IMR-90 (cell line): ENCODE measurements at regions not wholly inside any gene's neighbourhood (a gene's known extent, or its start where the extent isn't known, plus 50 kb on each side); places are given as distances from the start of the nearest gene placed in this dataset.
"Not testable (repeated sequence)": the region's sequence is repeated elsewhere in the genome, so short reads cannot be mapped to it uniquely, and the experiment has no call there.

ENCODE experiments used
- CHD1 ChIP-seq: IDR thresholded peaks from 2 replicates; pipeline ENCODE4 v1.6.1; 2012; ENCODE audit warnings: low read depth, low read length, improper control_type of control experiment
- FOS ChIP-seq: fragments of 150-350 bp; IDR thresholded peaks from 2 replicates; pipeline ENCODE4 v1.6.1; 2016; ENCODE audit warnings: low read depth, low read length
- MAZ ChIP-seq: IDR thresholded peaks from 2 replicates; pipeline ENCODE4 v1.6.1; 2012; ENCODE audit warnings: low read depth, mild to moderate bottlenecking, low read length, improper control_type of control experiment, moderate library complexity, borderline replicate concordance
- NFE2L2 ChIP-seq: fragments of 150-350 bp; IDR thresholded peaks from 2 replicates; pipeline ENCODE4 v1.6.1; 2016; ENCODE audit warnings: low read depth, mild to moderate bottlenecking, low read length
- POLR2A ChIP-seq: IDR thresholded peaks from 2 replicates; pipeline ENCODE4 v1.6.1; 2012; ENCODE audit warnings: mild to moderate bottlenecking, low read depth, low read length
- RAD21 ChIP-seq: IDR thresholded peaks from 2 replicates; pipeline ENCODE4 v1.6.1; 2012; ENCODE audit warnings: low read length, improper control_type of control experiment
- RCOR1 ChIP-seq: IDR thresholded peaks from 2 replicates; pipeline ENCODE4 v1.6.1; 2012; ENCODE audit warnings: mild to moderate bottlenecking, low read length, improper control_type of control experiment; ENCODE audit not compliant: insufficient replicate concordance
- RFX5 ChIP-seq: IDR thresholded peaks from 2 replicates; pipeline ENCODE4 v1.8.0; 2012; ENCODE audit warnings: low read depth, mild to moderate bottlenecking, low read length, moderate library complexity
- USF2 ChIP-seq: fragments of 150-350 bp; IDR thresholded peaks from 2 replicates; pipeline ENCODE4 v1.6.1; 2017; ENCODE audit warnings: mild to moderate bottlenecking, antibody characterized with exemption, low read length, low read depth
- TF ChIP-seq, protein P1 (sequence below): conservative IDR thresholded peaks from 2 replicates; pipeline ENCODE4 v1.5.1; 2012; ENCODE audit warnings: mild to moderate bottlenecking, low read depth, low read length, improper control_type of control experiment

DNA sequence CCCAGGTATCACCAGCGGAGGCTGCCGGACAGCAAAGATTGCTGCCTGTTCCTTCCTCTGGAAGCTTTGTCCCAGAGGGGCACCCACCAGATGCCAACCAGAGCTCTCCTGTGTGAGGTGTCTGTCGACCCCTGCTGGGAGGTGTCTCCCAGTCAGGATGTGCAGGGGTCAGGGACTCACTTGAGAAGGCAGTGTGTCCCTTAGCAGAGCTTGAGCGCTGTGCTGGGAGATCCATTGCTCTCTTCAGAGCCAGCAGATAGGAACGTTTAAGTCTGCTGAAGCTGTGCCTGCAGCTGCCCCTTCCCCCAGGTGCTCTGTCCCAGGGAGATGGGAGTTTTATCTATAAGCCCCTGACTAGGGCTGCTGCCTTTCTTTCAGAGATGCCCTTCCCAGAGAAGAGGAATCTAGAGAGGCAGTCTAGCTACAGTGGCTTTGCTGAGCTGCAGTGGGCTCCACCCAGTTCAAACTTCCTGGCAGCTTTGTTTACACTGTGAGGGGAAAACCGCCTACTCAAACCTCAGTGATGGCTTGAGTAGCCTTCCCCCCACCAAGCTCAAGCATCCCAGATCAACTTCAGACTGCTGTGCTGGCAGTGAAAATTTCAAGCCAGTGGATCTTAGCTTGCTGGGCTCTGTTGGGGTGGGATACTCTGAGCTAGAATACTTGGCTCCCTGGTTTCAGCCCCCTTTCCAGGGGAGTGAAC lies 253.7 kb downstream of the SPATA31A6 start:
- TF ChIP-seq POLR2A, NFE2L2, RAD21, USF2, CHD1, RFX5, MAZ, FOS, RCOR1: not testable (repeated sequence)
- TF ChIP-seq, protein P1, sequence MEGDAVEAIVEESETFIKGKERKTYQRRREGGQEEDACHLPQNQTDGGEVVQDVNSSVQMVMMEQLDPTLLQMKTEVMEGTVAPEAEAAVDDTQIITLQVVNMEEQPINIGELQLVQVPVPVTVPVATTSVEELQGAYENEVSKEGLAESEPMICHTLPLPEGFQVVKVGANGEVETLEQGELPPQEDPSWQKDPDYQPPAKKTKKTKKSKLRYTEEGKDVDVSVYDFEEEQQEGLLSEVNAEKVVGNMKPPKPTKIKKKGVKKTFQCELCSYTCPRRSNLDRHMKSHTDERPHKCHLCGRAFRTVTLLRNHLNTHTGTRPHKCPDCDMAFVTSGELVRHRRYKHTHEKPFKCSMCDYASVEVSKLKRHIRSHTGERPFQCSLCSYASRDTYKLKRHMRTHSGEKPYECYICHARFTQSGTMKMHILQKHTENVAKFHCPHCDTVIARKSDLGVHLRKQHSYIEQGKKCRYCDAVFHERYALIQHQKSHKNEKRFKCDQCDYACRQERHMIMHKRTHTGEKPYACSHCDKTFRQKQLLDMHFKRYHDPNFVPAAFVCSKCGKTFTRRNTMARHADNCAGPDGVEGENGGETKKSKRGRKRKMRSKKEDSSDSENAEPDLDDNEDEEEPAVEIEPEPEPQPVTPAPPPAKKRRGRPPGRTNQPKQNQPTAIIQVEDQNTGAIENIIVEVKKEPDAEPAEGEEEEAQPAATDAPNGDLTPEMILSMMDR: not testable (repeated sequence)
